ENCODE measurements at regions not wholly inside any gene's neighbourhood (a gene's known extent, or its start where the extent isn't known, plus 50 kb on each side); places are given as distances from the start of the nearest gene placed in this dataset.
"Not testable (repeated sequence)": the region's sequence is repeated elsewhere in the genome, so short reads cannot be mapped to it uniquely, and the experiment has no call there.

DNA sequence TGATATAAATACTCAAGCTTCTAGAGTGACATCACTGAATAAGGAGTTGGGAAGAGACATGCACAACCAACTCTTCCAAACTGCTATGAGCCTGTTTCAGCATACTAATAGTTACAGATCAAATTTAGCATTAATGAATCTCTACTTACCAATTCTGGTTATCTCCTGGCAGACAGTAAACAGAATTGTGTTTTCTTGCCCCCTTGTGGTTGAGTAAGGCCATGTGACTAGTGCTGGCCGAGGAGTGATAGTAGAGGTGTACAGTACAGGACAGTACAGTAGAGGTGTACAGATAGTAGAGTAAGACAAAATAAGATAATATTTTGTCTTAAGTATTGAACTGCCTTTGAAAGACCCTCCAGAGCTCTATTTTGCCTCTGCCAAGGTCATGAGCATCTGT, 681.4 kb downstream of the GABRG1 start:
- DNase-seq = no peak

DNA sequence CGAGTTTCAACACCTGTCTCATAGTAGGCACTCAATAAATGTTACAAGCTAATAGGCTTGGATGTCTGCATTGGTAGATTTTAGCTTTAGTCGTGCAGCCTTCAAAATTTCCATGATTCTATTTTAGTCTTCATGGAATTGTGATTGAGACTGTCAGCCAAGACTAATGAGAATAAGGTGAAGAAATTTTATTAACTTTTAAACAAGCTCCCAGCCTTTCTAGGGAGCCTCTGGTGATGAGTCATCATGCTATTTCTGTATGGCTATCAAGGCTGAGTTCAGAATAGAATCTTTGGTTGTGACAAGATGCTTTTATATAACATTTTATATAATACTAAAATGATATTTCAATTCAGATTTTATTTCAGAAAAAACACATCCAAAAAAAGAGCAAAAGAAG, 685.8 kb downstream of the GABRG1 start:
- H3K4me1 ChIP-seq = no peaks in the 10 kb centered on the region
- no peak overlapping the region for H3K27ac ChIP-seq
- TF ChIP-seq POLR2A (IDR thresholded peaks at IDR 0.05) = no peak
- TF ChIP-seq, protein P1, sequence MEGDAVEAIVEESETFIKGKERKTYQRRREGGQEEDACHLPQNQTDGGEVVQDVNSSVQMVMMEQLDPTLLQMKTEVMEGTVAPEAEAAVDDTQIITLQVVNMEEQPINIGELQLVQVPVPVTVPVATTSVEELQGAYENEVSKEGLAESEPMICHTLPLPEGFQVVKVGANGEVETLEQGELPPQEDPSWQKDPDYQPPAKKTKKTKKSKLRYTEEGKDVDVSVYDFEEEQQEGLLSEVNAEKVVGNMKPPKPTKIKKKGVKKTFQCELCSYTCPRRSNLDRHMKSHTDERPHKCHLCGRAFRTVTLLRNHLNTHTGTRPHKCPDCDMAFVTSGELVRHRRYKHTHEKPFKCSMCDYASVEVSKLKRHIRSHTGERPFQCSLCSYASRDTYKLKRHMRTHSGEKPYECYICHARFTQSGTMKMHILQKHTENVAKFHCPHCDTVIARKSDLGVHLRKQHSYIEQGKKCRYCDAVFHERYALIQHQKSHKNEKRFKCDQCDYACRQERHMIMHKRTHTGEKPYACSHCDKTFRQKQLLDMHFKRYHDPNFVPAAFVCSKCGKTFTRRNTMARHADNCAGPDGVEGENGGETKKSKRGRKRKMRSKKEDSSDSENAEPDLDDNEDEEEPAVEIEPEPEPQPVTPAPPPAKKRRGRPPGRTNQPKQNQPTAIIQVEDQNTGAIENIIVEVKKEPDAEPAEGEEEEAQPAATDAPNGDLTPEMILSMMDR (IDR thresholded peaks at IDR 0.05) = no peak
- H3K9me3 ChIP-seq = no peaks in the 10 kb centered on the region
- H3K27me3 ChIP-seq = no peaks in the 10 kb centered on the region
- DNase-seq = no peak
- H3K4me3 ChIP-seq = no peak overlapping the region
- no peaks in the 10 kb centered on the region for H3K36me3 ChIP-seq

More for the DNA sequence above, 681.4 kb downstream of the GABRG1 start:
- H3K27ac ChIP-seq = no peak overlapping the region
- TF ChIP-seq, protein P1 (IDR thresholded peaks at IDR 0.05) = no peak
- no peak for TF ChIP-seq POLR2A (IDR thresholded peaks at IDR 0.05)
- no peaks in the 10 kb centered on the region for H3K9me3 ChIP-seq
- no peak overlapping the region for H3K4me3 ChIP-seq
- H3K36me3 ChIP-seq = no peaks in the 10 kb centered on the region
- no peaks in the 10 kb centered on the region for H3K27me3 ChIP-seq
- no peaks in the 10 kb centered on the region for H3K4me1 ChIP-seq

DNA sequence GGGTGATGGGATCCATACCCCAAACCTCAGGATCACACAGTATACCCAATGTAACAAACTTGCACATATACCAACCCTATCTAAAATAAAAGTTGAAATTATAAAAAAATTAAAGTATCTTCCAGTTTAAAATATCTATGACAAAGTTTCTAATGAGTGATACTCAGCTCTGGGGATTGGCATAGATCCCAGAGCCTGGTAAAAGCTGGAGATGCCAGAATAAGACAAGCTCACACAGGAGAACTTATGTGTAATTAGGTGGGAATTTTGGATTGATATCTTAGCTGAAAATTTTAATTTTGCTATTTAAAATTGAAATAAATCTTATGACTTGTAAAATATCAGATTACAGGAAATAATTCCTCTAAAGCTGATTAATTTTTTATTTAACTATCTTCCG, 686.5 kb downstream of the GABRG1 start:
- H3K9me3 ChIP-seq = no peaks in the 10 kb centered on the region
- no peak overlapping the region for H3K27ac ChIP-seq
- H3K36me3 ChIP-seq = no peaks in the 10 kb centered on the region
- no peak for TF ChIP-seq POLR2A (IDR thresholded peaks at IDR 0.05)
- TF ChIP-seq, protein P1 (IDR thresholded peaks at IDR 0.05) = no peak
- no peaks in the 10 kb centered on the region for H3K4me1 ChIP-seq
- no peak overlapping the region for H3K4me3 ChIP-seq
- H3K27me3 ChIP-seq = no peaks in the 10 kb centered on the region
- no peak for DNase-seq

DNA sequence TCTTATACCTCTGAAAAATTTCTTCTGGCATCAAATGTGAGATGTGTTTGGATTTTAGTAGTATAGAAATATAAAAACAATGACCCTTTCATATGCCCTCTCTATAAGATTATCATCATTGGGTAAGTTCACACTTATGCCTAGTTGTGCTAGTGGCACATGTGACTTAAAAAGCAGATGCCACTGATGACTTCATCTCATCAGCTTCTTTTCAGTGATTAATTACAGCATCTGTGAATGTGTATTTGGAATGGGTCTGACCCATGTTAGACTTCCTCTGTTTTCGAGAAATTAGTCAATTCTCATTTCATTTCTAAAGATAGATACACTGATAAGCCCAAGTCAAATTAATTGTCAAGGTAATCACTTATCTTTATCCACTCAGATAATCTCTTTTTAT, 698.7 kb downstream of the GABRG1 start:
- no peaks in the 10 kb centered on the region for H3K4me1 ChIP-seq
- H3K27ac ChIP-seq = no peak overlapping the region
- H3K27me3 ChIP-seq = no peaks in the 10 kb centered on the region
- H3K36me3 ChIP-seq = no peaks in the 10 kb centered on the region
- H3K9me3 ChIP-seq = peaks cover 0 to 6% (median 0%) of the 10 kb centered on the region in 4 donors
- no peak for TF ChIP-seq POLR2A (IDR thresholded peaks at IDR 0.05)
- TF ChIP-seq, protein P1 (IDR thresholded peaks at IDR 0.05) = no peak
- DNase-seq = no peak
- H3K4me3 ChIP-seq = no peak overlapping the region

DNA sequence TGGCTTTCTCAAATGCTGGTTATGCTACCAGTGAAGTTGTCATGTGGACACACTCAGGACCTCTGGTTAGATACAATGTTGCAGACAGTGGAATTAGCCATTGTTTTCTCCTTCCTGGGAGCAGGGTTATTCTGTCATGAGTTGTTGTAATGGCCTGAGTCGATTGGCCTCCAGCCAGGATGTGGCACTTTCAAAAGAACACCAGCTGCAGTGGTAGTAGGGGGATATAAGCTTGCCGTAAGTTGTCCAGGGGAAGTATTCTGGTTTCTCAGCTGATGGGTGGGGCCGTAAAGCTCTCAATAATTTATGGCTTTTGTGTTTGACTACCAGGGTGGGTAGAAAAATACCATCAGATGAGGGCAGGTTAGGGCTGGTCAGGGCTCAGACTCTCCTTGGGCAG, 697.5 kb upstream of the GNPDA2 start:
- TF ChIP-seq, protein P1 (IDR thresholded peaks at IDR 0.05) = no peak
- no peak for TF ChIP-seq POLR2A (IDR thresholded peaks at IDR 0.05)
- no peaks in the 10 kb centered on the region for H3K4me1 ChIP-seq
- H3K36me3 ChIP-seq = no peaks in the 10 kb centered on the region

DNA sequence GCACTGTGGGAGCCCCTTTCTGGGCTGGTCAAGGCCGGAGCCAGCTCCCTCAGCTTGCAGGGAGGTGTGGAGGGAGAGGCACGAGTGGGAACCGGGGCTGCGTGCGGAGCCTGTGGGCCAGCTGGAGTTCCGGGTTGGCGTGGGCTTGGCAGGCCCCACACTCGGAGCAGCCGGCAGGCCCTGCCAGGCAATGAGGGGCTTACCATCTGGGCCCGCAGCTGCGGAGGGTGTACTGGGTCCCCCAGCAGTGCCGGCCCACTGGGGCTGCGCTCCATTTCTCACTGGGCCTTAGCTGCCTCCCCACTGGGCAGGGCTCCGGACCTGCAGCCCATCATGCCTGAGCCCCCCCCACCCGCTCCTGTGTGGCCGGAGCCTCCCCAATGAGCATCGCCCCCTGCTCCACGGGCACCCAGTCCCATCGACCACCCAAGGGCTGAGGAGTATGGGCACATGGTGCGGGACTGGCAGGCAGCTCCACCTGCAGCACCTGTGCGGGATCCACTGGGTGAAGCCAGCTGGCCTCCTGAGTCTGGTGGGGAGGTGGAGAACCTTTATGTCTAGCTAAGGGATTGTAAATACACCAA, 693.8 kb upstream of the GNPDA2 start:
- H3K27me3 ChIP-seq, H3K4me1 ChIP-seq, H3K27ac ChIP-seq, H3K9me3 ChIP-seq, H3K4me3 ChIP-seq, H3K36me3 ChIP-seq, DNase-seq: not testable (repeated sequence)

More for the DNA sequence above, 697.5 kb upstream of the GNPDA2 start:
- DNase-seq = no peak
- Histone ChIP-seq H3K9me3 (peaks cover 0 to 6% (median 0%) of the 10 kb centered on the region in 4 donors), H3K27me3 (no peaks in the 10 kb centered on the region), H3K4me3 (no peak overlapping the region), H3K27ac (no peak overlapping the region)

Data from Peyer's patch (tissue), 4 donors.